ENCODE measurements at regions not wholly inside any gene's neighbourhood (a gene's known extent, or its start where the extent isn't known, plus 50 kb on each side); places are given as distances from the start of the nearest gene placed in this dataset.

DNA sequence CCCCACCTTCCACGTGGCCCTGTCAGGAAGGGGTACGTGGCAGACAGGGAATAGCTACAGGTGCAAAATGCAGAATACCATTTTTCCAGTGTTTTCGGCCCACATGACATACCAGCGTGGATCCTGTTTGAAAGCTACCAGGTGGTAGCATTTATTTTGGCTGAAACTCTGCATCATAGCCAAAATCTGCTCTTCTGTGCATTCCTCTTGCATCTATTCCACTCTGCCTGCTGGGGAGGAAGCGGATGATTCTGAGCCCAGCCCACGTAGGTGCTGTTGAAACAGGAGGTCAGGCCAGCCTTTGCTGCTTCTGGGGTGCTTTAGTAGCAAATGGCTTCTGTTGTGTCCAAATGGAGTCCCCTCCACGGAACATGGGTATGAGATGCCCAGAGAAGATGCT, 670.9 kb upstream of the EEF2KMT start:
- TF ChIP-seq CEBPB (IDR thresholded peaks at IDR 0.05) (no peak), EP300 (IDR thresholded peaks at IDR 0.05; ENCODE audit: borderline replicate concordance) (no peak), TAF1 (IDR thresholded peaks at IDR 0.05; ENCODE audit: low read depth) (no peak), CREB1 (IDR thresholded peaks at IDR 0.05; ENCODE audit: low read depth) (no peak), REST (IDR thresholded peaks at IDR 0.05; ENCODE audit: low read depth) (no peak), YY1 (IDR thresholded peaks at IDR 0.05; ENCODE audit: low read depth) (no peak), TEAD4 (IDR thresholded peaks at IDR 0.05) (no peak), RAD21 (IDR thresholded peaks at IDR 0.05; ENCODE audit: low read depth) (no peak), TCF12 (IDR thresholded peaks at IDR 0.05; ENCODE audit: low read depth) (no peak), FOXM1 (IDR thresholded peaks at IDR 0.05; ENCODE audit: borderline replicate concordance, low read depth) (no peak)
- TF ChIP-seq, protein P1, sequence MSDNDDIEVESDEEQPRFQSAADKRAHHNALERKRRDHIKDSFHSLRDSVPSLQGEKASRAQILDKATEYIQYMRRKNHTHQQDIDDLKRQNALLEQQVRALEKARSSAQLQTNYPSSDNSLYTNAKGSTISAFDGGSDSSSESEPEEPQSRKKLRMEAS (IDR thresholded peaks at IDR 0.05), result no peak

All from Ishikawa (cell line).